ENCODE measurements at regions not wholly inside any gene's neighbourhood (a gene's known extent, or its start where the extent isn't known, plus 50 kb on each side); places are given as distances from the start of the nearest gene placed in this dataset.

- no peak for DNase-seq (ENCODE audit: low read depth in 2 of 3, low spot score in 2 of 3)
Measured at GRCh38 chr1:2886631-2887030, 85.1 kb upstream of the TTC34 start.

GRCh38 chr1:2887941-2888855 is 86.7 kb upstream of the TTC34 start:
- no peak for DNase-seq (ENCODE audit: low read depth in 2 of 3, low spot score in 2 of 3)

- DNase-seq (ENCODE audit: low read depth in 2 of 3, low spot score in 2 of 3), result no peak
Measured at GRCh38 chr1:2890221-2890850, 88.8 kb upstream of the TTC34 start.

GRCh38 chr1:2891923-2892448 is 90.5 kb upstream of the TTC34 start:
- DNase-seq (ENCODE audit: low read depth in 2 of 3, low spot score in 2 of 3), result no peak

GRCh38 chr1:2893473-2894120 is 92.1 kb upstream of the TTC34 start:
- no peak for DNase-seq (ENCODE audit: low read depth in 2 of 3, low spot score in 2 of 3)

GRCh38 chr1:2894381-2895041 is 93.0 kb upstream of the TTC34 start:
- DNase-seq (ENCODE audit: low read depth in 2 of 3, low spot score in 2 of 3), result no peak

GRCh38 chr1:2896824-2897223 is 95.3 kb upstream of the TTC34 start:
- no peak for DNase-seq (ENCODE audit: low read depth in 2 of 3, low spot score in 2 of 3)

- no peak for DNase-seq (ENCODE audit: low read depth in 2 of 3, low spot score in 2 of 3)
Measured at GRCh38 chr1:2903226-2903625, 101.7 kb upstream of the TTC34 start.

GRCh38 chr1:2904191-2904590 is 102.7 kb upstream of the TTC34 start:
- no peak for DNase-seq (ENCODE audit: low read depth in 2 of 3, low spot score in 2 of 3)

GRCh38 chr1:2905356-2905755 is 103.9 kb upstream of the TTC34 start:
- no peak for DNase-seq (ENCODE audit: low read depth in 2 of 3, low spot score in 2 of 3)

- no peak for DNase-seq (ENCODE audit: low read depth in 2 of 3, low spot score in 2 of 3)
Measured at GRCh38 chr1:2906085-2906484, 104.6 kb upstream of the TTC34 start.

GRCh38 chr1:2906620-2907019 is 105.1 kb upstream of the TTC34 start:
- no peak for DNase-seq (ENCODE audit: low read depth in 2 of 3, low spot score in 2 of 3)

GRCh38 chr1:2907051-2907450 is 105.6 kb upstream of the TTC34 start:
- no peak for DNase-seq (ENCODE audit: low read depth in 2 of 3, low spot score in 2 of 3)

GRCh38 chr1:2908081-2908480 is 106.6 kb upstream of the TTC34 start:
- no peak for DNase-seq (ENCODE audit: low read depth in 2 of 3, low spot score in 2 of 3)

- DNase-seq (ENCODE audit: low read depth in 2 of 3, low spot score in 2 of 3), result no peak
Measured at GRCh38 chr1:2908561-2908960, 107.1 kb upstream of the TTC34 start.

GRCh38 chr1:2909797-2910196 is 108.3 kb upstream of the TTC34 start:
- DNase-seq (ENCODE audit: low read depth in 2 of 3, low spot score in 2 of 3), result no peak

GRCh38 chr1:2910211-2910610 is 108.7 kb upstream of the TTC34 start:
- DNase-seq (ENCODE audit: low read depth in 2 of 3, low spot score in 2 of 3), result no peak

- DNase-seq (ENCODE audit: low read depth in 2 of 3, low spot score in 2 of 3), result no peak
Measured at GRCh38 chr1:2911421-2912178, 109.7 kb upstream of the ACTRT2 start.

GRCh38 chr1:2912424-2913061 is 108.7 kb upstream of the ACTRT2 start:
- DNase-seq (ENCODE audit: low read depth in 2 of 3, low spot score in 2 of 3), result no peak

GRCh38 chr1:2913091-2913490 is 108.2 kb upstream of the ACTRT2 start:
- no peak for DNase-seq (ENCODE audit: low read depth in 2 of 3, low spot score in 2 of 3)

All from activated CD8-positive, alpha-beta memory T cell treated with anti-CD3 and anti-CD28 coated beads for 48 hours (primary cell).